HEK293 (cell line): ENCODE measurements at regions not wholly inside any gene's neighbourhood (a gene's known extent, or its start where the extent isn't known, plus 50 kb on each side); places are given as distances from the start of the nearest gene placed in this dataset.

ENCODE experiments used
- CTCF ChIA-PET: fragments of 350-600 bp; formaldehyde crosslinking; extraction: SDS; loops from one replicate; lab custom pipeline; 2021; ENCODE audit warnings: antibody characterized with exemption; lab: Yijun Ruan, JAX
- POLR2A ChIA-PET: fragments of 300-600 bp; formaldehyde crosslinking; extraction: SDS; loops from one replicate; lab custom pipeline; 2020; ENCODE audit warnings: antibody characterized with exemption, inconsistent platforms; lab: Yijun Ruan, JAX
- H3K27ac ChIP-seq: fragments of 200-500 bp; sonication (Bioruptor generic); 2 replicates; pipeline ENCODE4 v1.5.1; 2014; ENCODE audit warnings: low read depth, low read length, control low read depth, inconsistent platforms; ENCODE audit errors: extremely low read depth
- H3K36me3 ChIP-seq, 2 experiments: fragments of 200-500 bp in 1 of 2; sonication (Bioruptor generic) in 1 of 2; 1 replicate in 1 of 2; 2 replicates in 1 of 2; pipeline ENCODE4 v1.5.1; 2014 to 2017; ENCODE audit warnings: inconsistent platforms in 2 of 2, low read length in 2 of 2; ENCODE audit not compliant: control insufficient read depth in 2 of 2, insufficient read depth in 1 of 2
- H3K4me1 ChIP-seq: fragments of 200-500 bp; sonication (Bioruptor generic); 2 replicates; pipeline ENCODE4 v1.5.1; 2014; ENCODE audit warnings: mild to moderate bottlenecking, low read length, inconsistent platforms; ENCODE audit not compliant: control insufficient read depth, insufficient read depth
- H3K4me3 ChIP-seq: 2 replicates; pipeline ENCODE4 v1.5.1; 2011; ENCODE audit warnings: low read depth, mild to moderate bottlenecking, control low read depth, low read length, moderate library complexity
- H3K9me3 ChIP-seq: fragments of 200-500 bp; sonication (Bioruptor generic); 2 replicates; pipeline ENCODE4 v1.5.1; 2014; ENCODE audit warnings: low read depth, low read length, inconsistent platforms; ENCODE audit not compliant: control insufficient read depth, insufficient read depth
- AEBP2 ChIP-seq: fragments of 450-650 bp; formaldehyde crosslinking; IDR thresholded peaks from 2 replicates; pipeline ENCODE4 v1.5.1; 2016; ENCODE audit warnings: missing biosample characterization, missing genetic modification characterization, borderline replicate concordance
- IKZF3 ChIP-seq: fragments of 450-650 bp; IDR thresholded peaks from 2 replicates; pipeline ENCODE4 v1.5.0; 2018; ENCODE audit warnings: missing biosample characterization, mild to moderate bottlenecking, missing genetic modification characterization, moderate library complexity
- PRDM10 ChIP-seq: fragments of 450-650 bp; formaldehyde crosslinking; IDR thresholded peaks from 2 replicates; pipeline ENCODE4 v1.5.1; 2016; ENCODE audit warnings: missing biosample characterization, missing genetic modification characterization
- ZNF132 ChIP-seq: fragments of 450-650 bp; formaldehyde crosslinking; IDR thresholded peaks from 2 replicates; pipeline ENCODE4 v1.5.1; 2017; ENCODE audit warnings: missing biosample characterization, missing genetic modification characterization, borderline replicate concordance
- ZNF175 ChIP-seq: fragments of 450-650 bp; formaldehyde crosslinking; IDR thresholded peaks from 2 replicates; pipeline ENCODE4 v1.5.1; 2016; ENCODE audit warnings: missing biosample characterization, missing genetic modification characterization
- ZNF449 ChIP-seq: fragments of 450-650 bp; formaldehyde crosslinking; IDR thresholded peaks from 2 replicates; pipeline ENCODE4 v1.5.1; 2017; ENCODE audit warnings: missing biosample characterization, mild to moderate bottlenecking, missing genetic modification characterization, moderate library complexity
- ZNF48 ChIP-seq: fragments of 450-650 bp; formaldehyde crosslinking; IDR thresholded peaks from 2 replicates; pipeline ENCODE4 v1.5.1; 2016; ENCODE audit warnings: missing biosample characterization, missing genetic modification characterization
- ZNF558 ChIP-seq: fragments of 450-650 bp; formaldehyde crosslinking; IDR thresholded peaks from 2 replicates; pipeline ENCODE4 v1.5.1; 2016; ENCODE audit warnings: missing biosample characterization, missing genetic modification characterization
- ZNF658 ChIP-seq: fragments of 450-650 bp; formaldehyde crosslinking; IDR thresholded peaks from 2 replicates; pipeline ENCODE4; 2016; ENCODE audit warnings: missing biosample characterization, missing genetic modification characterization
- ZNF660 ChIP-seq: fragments of 450-650 bp; IDR thresholded peaks from 2 replicates; pipeline ENCODE4 v1.5.1; 2018; ENCODE audit warnings: missing biosample characterization, mild to moderate bottlenecking, missing genetic modification characterization
- ZNF830 ChIP-seq: fragments of 450-650 bp; IDR thresholded peaks from 2 replicates; pipeline ENCODE4 v1.5.0; 2018; ENCODE audit warnings: missing biosample characterization, missing genetic modification characterization, low read depth, mild to moderate bottlenecking, moderate library complexity
- ZSCAN23 ChIP-seq: fragments of 450-650 bp; formaldehyde crosslinking; IDR thresholded peaks from 2 replicates; pipeline ENCODE4 v1.5.1; 2016; ENCODE audit warnings: missing biosample characterization, missing genetic modification characterization

GRCh38 chr14:21891921-21892320 is 218.3 kb upstream of the OR4E1 start (continued):
- no peak for TF ChIP-seq ZNF449 (tag by site-specific recombination)
- no peak for TF ChIP-seq ZNF48 (tag by site-specific recombination)
- no peak for TF ChIP-seq ZNF660 (tag by site-specific recombination)

GRCh38 chr14:21884995-21885394 is 211.4 kb upstream of the OR4E1 start:
- Histone ChIP-seq H3K36me3 (no peaks in the 10 kb centered on the region), H3K27ac (no peak overlapping the region), H3K4me1 (no peaks in the 10 kb centered on the region)
- no peak for TF ChIP-seq ZNF830 (tag by site-specific recombination)
- peak; percentile 96 for TF ChIP-seq ZNF558 (tag by site-specific recombination)
- TF ChIP-seq, all 188 proteins: peak for 1
- Histone ChIP-seq H3K9me3 (no peaks in the 10 kb centered on the region; the same call in 1 of the 2 replicates), H3K4me3 (no peak overlapping the region)
- POLR2A ChIA-PET = no interaction called here
- CTCF ChIA-PET = interaction anchor here (0.7 to 1.3 kb wide), 2 partner anchors 16 to 33 kb away, joined by 3 to 5 read pairs; no protein-coding TSS in a partner anchor

- H3K36me3 ChIP-seq = no peaks in the 10 kb centered on the region
- CTCF ChIA-PET = interaction anchor here (0.6 to 1.4 kb wide), 3 partner anchors 31 to 114 kb away, joined by 3 to 4 read pairs (median 4); no protein-coding TSS in a partner anchor
- TF ChIP-seq ZNF660 (tag by site-specific recombination) = no peak
- no peak for TF ChIP-seq ZNF175 (tag by site-specific recombination)
- no peak for TF ChIP-seq ZNF132
- no peak for TF ChIP-seq ZSCAN23 (tag by site-specific recombination)
- TF ChIP-seq ZNF658 (tag by site-specific recombination) = no peak
- no peak for TF ChIP-seq PRDM10
- POLR2A ChIA-PET = no interaction called here
- H3K4me3 ChIP-seq = no peak overlapping the region
- H3K27ac ChIP-seq = no peak overlapping the region
- no peaks in the 10 kb centered on the region for H3K4me1 ChIP-seq
- no peaks in the 10 kb centered on the region; the same call in 1 of the 2 replicates for H3K9me3 ChIP-seq
These were observed 208.6 kb upstream of the OR4E1 start for GRCh38 chr14:21882226-21882625.

GRCh38 chr14:21880918-21881317 is 207.3 kb upstream of the OR4E1 start:
- CTCF ChIA-PET = interaction anchor here (0.6 to 1.4 kb wide), 4 partner anchors 12 to 170 kb away, joined by 3 to 4 read pairs (median 3); no protein-coding TSS in a partner anchor
- no peaks in the 10 kb centered on the region for H3K4me1 ChIP-seq

More at GRCh38 chr14:21880918-21881317, 207.3 kb upstream of the OR4E1 start:
- TF ChIP-seq IKZF3 (tag by site-specific recombination) = no peak
- TF ChIP-seq AEBP2 (tag by site-specific recombination) = no peak
- H3K27ac ChIP-seq = no peak overlapping the region
- no peak overlapping the region for H3K4me3 ChIP-seq
- no peaks in the 10 kb centered on the region; the same call in 1 of the 2 replicates for H3K9me3 ChIP-seq
- POLR2A ChIA-PET = no interaction called here
- no peaks in the 10 kb centered on the region for H3K36me3 ChIP-seq
